ENCODE measurements at regions not wholly inside any gene's neighbourhood (a gene's known extent, or its start where the extent isn't known, plus 50 kb on each side); places are given as distances from the start of the nearest gene placed in this dataset.
A peak's percentile ranks its signal among the peaks of the same experiment; 100 is the strongest.
"Not testable (repeated sequence)": the region's sequence is repeated elsewhere in the genome, so short reads cannot be mapped to it uniquely, and the experiment has no call there.

DNA sequence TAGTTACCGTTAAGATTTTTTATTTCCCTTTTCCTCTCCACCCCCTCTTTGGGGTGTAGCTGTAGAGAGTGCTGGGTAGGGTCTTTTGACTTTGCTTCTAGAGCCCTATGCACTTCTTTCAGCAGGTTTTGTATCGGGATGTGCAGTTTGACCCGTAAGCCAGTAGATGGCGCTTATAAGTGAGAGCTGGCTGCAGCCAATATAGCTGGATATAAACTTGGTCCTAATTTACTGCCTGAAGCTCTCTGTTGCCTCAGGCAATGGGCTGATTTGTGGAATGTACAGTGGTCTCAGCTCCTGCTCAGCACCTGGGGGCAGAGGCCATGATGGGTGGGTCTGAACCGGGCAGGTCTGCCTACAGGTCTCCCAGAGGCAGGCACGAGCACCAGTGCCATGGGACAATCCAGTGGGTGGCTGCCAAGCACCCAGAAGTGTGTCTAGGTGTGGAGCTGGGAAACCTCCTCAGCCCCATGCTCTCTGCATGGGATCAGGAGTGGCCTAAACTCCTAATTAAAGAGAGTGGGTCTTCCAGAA, 146.5 kb downstream of the SPANXN1 start:
- DNase-seq: peak in 1 of 2 donors; percentile 6

DNA sequence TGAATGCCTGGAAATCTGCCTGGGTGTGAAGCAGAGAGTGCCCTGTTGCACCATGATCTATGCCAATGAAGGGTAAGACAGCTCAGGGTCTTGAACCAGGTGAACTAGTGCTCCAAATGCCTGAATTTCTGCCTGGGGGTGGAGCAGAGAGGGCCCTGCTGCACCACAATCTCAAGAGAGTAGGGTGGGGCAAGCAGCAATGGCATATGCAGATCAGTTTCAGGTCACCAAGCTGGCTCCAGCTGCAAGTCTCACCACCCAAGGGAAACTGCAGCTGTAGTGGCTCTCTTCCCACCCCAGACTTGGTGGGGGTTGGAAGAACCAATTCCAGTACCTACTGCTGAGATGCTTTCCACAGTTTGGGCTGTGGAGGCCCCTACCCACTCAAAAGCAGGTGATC, 147.0 kb downstream of the SPANXN1 start:
- DNase-seq: no peak

DNA sequence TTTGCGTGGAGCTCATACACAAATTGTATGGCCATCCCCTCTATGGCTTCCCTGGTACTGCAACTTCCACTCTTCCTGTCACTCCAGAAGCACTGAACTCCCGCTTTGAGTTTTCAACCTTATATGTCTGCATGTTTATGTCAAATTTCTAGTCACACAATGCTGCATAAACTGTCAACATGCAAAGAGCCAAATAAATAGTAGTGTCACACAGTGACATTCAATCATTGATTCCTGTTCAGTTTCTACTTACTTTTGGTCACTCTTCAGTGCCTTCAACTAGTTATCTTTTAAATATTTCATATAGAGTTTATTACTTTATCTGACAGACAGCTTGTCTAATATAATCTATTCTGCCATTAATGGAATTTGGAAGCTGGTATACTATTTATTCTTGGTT, 149.3 kb downstream of the SPANXN1 start:
- DNase-seq: no peak

DNA sequence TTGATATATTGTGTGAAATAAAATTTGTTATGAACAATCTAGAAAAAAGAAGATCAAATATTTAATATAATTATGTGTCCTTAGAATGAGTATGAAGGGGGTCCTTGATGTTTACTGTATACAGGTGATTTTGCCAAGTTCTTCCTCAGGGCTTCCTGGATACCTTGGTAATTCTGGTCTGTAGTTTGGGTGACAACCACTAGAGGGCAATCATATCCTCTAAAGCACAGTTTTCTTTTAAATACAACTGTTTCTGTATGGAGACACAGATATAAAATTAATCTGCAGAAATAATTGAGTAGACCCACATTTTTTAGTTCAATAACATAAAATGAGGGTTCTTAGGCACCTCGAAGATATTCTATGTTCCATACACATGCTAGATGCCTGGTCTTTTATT, 157.7 kb downstream of the SPANXN1 start:
- peak; percentile 2 to 45 for DNase-seq

DNA sequence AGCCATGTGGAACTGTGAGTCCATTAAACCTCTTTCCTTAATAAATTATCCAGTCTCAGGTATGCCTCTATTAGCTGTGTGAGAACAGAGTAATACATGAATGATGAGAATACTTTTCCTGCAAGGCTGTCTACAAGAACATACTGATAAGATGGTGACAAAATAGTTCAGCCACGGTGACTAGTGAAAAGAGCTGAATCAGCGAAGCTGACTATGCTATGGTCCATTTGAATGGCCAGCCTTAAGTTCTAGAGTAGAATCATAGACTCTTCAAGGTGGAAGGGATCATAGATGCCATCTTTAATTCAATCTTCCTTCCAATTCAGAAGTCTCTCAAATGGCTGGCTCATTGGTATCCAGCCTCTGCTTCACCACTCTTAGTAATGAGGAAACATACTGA, 163.3 kb downstream of the SPANXN1 start:
- DNase-seq: no peak

DNA sequence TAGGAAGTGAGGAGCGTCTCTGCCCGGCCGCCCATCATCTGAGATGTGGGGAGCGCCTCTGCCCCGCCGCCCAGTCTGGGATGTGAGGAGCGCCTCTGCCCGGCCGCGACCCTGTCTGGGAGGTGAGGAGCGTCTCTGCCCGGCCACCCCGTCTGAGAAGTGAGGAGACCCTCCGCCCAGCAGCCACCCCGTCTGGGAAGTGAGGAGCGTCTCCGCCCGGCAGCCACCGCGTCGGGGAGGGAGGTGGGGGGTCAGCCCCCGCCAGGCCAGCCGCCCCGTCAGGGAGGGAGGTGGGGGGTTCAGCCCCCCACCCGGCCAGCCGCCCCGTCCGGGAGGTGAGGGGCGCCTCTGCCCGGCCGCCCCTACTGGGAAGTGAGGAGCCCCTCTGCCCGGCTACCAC, 188.9 kb downstream of the SPANXN1 start:
- not testable (repeated sequence) for DNase-seq

DNA sequence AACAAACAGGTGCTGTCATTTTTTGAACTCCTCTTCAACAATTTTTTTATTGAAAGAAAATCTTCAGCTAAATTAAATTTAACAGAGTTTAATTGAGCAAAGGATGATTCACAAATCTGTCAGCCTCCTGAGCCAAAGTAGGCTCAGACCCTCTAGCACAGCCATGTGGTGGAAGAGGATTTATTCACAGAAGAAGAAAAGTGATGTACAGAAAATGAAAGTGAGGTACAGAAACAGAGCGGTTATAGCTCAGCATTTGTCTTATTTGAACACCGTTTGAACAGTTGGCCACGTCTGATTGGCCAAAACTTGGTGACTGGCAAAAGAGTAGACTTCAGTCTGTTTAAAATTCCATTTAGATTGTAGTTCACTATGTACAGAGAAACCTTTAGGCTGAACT, 217.3 kb downstream of the SPANXN1 start:
- no peak for DNase-seq

DNA sequence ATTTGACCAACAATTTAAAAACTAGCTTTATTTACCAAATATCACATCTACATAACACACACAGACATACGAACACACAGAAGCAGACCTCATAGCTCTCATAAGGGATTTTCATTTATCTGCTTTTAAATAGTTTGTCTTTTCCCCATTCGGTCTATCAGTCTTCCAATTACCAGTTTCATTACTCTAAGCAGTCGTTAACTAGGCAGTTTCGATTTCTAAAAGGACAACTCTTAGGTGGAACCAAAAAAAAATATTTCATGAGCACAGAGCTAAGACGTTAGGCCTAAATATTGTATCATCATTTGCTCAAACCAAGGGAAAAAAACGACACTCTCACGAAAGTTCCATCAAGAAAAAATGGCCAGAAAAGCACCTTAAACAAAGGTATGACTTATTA, 228.4 kb downstream of the SPANXN1 start:
- DNase-seq: no peak

DNA sequence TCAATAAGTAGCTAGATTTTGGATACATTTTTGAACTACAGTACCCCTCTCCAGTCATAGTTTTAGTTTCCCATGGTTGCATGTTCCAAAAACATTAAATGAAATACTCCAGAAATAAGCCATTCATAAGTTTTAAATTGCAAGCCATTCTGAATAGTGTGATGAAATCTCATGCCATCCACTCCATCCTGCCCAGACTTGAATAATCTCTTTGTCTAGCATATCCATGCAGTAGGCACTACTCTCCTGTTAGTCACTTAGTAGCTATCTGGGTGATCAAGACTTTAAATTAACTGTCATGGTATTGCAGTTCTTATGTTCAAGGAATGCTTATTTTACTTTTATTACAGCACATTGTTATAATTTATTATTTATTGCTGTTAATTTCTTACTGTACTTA, 237.4 kb downstream of the SPANXN1 start:
- DNase-seq: no peak

DNA sequence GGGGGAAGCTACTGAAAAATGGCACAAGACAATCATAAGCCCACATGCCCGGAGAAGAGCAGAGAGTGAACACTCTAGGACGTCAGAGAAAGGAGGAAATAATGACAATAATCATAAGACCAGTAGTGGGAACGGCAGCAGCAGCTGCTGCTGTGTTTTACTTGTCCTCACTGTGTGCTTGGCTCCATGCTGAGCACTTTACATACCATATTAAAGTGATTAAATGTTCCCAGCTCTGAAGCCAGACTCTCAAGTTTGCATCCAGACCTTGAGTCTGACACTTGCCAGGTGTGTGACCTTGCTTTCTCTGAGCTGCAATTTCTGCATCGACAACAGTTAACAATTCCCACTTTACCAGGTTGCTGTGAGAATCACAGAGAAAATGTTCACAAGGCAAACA, 255.4 kb downstream of the SPANXN1 start:
- no peak for DNase-seq

DNA sequence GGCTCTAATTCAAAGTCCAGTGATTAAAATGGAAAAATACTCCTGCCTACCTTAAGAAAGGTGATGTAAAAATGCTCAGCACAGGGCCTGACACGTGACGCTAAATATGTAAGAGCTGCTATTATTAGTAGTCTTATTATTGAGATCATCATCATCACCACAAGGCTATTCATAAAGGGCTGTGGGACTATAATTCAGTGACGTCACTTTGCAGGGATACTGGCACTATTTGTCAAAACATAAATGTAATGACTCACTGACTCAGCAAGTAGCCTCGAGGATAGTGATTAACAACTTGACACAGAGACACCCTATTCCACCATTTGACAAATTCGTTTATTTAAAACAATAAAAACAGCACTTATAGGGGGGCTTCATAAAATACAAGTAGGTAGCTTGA, 258.9 kb downstream of the SPANXN1 start:
- DNase-seq: no peak

DNA sequence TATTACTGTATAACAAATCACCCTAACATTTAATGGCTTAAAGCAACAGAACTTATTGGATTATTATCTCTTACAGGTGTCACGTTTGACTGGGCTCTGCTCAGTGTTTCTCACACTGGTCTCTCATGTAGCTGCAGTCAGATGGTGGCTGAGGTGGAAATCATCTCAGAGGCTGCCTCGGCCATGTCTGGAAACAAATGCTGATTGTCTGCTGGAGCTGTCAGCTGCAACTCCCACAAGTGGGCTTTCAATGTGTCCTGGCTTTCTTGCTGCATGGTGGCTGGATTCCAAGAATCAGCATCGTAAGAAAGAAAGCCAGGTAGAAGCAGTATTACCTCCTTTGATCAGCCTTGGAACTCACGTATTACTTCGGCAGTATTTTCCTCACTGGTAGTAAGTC, 277.6 kb downstream of the SPANXN1 start:
- DNase-seq: no peak

DNA sequence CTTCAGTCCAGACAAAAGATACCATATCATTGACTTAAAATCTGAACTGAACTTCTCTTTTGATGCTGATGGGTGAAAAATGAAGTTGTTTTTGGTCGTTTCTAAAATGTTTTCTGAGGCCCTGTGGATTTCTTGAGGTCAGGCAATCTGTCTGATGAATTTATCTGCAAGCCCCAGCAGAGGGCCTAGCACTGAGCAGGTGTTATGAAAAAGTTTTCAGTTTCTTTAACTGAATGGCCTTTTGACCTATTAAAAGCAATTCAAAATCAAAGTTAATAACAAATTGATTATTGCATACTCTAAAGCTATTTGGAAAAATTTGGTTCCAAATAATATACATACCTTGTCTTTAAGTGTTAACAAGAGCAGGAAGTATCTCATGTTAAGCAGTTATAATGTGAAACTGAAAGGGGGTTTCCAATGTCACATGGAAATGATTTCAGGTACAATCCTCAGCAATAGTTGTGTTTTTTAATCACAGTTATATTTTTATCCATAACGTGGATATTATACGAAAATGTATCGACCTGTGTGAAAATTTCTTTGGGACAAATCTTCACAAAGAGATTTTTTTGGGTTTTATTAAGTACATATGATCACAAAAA, 285.0 kb downstream of the SPANXN1 start:
- no peak for DNase-seq

DNA sequence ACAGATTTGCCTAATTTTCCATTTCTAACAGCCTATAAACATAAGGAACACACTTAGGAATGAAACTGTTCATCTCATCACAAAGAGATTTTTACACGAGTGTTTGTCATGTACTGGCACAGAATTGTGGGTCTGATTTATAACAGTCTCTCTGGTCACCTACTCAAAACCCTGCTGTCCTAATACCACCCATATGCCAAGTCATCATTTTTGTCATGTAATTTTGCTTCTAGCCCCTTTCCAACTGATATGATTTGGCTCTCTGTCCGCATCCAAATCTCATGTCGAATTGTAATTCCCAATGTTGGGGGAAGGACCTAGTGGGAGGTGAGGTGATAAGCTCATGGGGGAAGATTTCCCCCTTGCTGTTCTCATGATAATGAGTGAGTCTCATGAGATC, 284.1 kb upstream of the SLITRK2 start:
- no peak for DNase-seq

DNA sequence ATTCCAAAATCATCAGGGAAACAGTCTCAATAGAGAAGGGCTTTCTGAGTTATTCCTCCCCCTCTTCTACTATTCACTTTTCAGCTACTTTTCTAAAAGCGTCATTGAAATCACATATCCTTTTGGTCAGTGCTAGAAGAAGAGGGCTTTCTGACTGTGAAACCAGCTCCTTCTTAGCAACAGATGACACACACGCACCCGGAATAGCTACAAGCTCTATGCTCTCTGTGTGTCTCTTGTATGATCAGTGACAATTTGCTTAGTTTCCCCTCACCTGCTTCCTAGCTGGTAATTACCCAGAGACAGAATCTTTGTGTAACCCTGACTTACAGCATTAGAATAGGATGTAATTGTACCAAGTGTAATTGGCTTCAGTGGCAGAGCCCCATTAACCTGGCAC, 268.1 kb upstream of the SLITRK2 start:
- DNase-seq: no peak

DNA sequence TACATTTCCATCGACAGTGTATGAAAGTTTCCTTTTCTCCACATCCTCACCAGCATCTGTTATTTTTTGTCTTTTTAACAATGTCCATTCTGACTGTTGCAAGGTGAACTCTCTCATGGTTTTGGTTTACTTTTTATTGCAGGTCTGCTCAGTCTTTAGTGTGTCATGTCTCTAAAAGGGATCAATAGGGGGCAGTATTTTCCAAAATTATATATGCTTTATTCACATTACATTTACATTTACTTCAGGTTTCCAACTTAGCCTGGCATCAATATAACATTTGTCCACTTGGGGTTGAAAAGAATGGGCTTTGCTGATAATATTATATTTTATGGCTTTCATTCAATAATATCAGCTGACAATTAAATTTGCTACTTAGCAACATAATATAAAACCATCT, 265.0 kb upstream of the SLITRK2 start:
- DNase-seq: no peak

DNA sequence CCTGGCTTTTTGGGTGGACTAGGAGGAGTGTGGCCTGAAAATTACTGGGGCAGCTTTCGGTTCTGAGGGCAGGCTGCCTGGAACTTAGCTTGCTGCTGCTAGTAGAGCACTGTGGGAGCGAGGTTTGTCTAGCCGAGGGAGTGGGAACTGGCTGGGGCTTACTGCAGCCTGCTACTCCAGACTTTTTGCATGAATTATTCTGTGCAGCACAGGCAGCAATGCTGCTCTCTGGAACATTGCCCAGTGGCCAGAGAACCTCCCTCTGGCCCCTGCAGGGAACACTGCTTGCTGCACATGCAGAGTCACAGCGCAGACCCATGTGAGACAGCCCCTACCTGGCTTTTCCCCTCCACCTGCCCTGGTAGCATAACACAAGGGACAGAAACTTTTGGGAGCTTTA, 263.9 kb upstream of the SLITRK2 start:
- no peak for DNase-seq

DNA sequence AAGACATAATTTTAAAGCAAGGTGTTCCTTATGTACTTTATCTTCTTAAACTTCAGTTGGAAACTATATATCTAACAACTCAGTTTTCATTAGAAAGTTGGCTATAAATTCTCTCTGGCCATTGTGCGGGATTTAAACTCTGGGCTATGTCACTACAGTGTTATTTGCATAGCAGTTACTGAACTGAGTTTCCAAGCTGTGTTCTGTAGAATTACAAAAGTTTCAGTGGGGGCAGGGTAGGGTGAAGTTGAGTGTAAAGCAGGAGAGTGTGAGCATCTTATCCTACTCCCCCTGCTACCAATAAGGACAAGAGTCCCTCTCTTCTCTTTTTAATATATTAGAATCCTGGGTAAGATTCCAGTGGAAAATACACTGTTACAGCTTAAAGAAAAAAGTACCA, 254.5 kb upstream of the SLITRK2 start:
- DNase-seq: no peak

DNA sequence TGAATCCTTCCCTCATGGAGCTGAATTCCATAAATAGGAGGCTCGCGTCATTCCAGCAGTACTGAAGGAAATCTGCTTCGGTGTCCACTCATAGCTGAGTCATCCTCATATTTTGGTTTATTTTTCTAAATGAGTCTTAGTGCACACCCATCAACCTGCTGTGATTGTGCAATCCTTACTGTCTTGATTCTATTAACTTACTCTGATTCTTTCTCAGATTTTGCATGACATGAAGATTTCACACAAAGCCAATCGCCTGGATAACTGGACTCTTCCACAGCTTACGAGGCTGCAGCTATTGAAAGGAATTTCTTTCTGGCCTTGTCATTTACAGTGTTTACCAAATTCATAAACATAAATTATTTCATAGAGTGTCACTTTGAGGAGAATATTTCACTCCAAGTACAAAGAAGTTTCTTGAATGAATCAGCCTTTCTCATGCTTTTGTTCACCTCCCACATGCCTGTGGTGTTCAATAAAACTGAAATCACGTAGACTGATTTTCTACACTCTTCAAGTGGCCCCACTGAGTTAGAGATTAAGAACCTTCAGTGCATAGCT, 207.6 kb upstream of the SLITRK2 start:
- no peak for DNase-seq

DNA sequence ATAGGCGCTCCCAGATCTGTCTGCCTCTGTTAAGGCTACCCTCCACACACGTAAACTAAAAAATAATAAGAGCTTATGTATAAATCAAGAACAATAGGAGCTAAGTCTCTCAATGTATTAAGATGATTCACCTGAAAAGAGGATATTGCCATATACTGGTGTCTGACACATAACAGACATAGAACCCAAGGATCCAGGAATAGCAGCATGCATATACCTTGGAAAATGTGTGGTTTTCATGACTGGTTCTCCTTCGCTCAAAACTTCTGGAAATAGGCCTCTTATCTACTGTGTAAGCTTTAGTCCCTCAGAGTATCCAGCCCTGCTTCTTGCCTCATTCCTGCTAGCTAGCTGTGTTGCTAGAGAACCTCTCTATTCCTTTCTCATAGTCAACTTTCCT, 203.7 kb upstream of the SLITRK2 start:
- no peak for DNase-seq

DNA sequence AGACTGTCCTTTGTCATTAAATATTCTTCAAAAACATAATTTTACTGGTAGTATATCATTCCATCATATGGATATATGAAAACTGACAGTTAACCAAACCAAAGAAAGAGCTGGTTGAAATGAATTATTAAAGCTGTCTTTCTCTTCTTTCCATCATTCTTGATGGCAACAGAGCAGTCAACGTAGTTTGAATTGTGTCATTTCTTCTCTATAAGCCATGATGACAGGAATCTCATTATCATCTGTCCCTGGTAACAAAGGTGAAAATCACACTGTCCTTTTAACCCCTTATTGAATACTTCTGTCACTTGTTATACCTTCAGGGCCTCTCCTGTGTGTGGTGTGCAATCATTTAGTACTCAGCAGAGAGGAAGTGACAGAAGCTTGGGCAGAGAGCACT, 197.0 kb upstream of the SLITRK2 start:
- DNase-seq: no peak

DNA sequence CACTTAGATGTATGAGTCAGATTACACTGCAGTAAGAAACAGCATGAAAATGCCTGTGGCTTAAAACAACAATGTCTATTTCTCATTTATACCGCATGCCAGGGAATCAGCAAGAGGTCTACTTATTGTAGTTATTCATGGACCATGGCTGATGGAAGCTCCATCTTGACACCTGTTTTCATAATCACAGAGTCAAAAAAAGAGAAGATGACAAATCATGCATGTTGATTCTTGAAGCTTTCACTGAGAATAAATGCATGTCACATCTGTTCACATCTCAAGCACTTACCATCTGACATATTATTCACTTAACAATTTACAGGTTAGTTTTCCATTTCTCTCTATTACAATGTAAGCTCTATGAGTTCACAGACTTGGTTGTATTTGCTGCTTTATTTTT, 194.2 kb upstream of the SLITRK2 start:
- no peak for DNase-seq

DNA sequence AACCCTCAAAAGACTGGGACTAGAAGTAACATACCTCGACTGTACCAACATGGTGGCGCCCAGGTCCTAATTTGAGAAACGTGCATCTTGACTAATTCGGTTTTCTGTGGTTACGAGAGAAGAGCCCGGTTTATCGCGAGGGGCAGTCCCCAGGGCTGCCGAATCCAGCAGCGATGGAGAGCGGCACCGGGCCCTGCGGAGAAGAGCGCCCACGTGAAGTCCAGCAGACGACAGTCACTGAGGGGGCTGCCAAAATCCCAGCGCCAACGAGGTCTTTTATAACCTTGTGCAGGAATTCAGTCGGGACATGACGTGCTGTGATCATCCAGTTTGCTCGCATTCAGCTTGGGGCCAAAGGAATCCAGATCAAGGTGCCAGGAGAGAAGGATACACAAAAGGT, 187.5 kb upstream of the SLITRK2 start:
- no peak for DNase-seq

DNA sequence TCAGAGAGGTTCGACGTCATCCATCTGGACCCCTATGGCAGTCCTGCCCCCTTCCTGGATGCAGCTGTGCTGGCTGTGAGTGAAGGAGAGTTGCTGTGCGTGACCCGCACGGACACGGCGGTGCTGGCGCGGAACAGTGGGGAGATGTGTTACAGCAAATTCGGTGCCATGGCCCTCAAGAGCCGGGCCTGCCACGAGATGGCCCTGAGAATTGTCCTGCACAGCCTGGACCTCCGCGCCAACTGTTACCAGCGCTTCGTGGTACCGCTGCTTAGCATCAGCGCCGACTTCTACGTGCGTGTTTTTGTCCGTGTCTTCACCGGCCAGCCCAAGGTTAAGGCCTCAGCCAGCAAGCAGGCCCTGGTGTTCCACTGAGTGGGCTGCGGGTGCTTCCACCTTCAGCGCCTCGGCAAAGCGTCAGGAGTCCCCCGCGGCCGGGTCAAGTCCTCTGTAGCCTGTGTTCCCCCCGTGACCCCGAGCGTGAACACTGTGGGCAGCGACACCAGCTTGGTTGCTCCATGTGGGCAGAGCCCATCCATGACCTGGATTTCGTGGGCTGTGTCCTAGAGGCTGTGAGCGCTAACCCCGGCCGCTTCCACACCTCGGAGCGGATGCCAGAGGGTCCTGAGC, 186.7 kb upstream of the SLITRK2 start:
- no peak for DNase-seq

DNA sequence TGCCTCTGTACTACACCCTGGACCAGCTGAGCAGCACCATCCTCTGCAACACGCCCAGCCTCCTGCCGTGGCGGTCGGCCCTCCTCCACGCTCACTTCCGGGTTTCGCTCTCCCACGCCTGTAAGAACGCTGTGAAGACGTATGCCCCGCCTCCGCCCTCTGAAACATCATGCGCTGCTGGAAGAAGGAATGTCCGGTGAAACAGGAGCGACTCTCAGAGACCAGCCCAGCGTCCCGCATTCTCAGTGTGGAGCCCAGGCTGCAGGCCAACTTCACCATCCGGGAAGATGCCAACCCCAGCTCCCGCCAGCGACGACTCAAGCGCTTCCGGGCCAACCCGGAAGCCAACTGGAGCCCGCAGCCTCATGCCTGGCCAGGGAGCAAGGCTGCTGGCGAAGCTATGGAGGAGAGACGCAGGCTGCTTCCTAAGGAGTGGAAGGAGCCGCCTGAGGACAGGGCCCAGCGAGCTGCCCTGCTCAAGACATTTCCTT, 186.1 kb upstream of the SLITRK2 start:
- no peak for DNase-seq
